IPS-20b (cell line): ENCODE measurements at regions not wholly inside any gene's neighbourhood (a gene's known extent, or its start where the extent isn't known, plus 50 kb on each side); places are given as distances from the start of the nearest gene placed in this dataset.
"Not testable (repeated sequence)": the region's sequence is repeated elsewhere in the genome, so short reads cannot be mapped to it uniquely, and the experiment has no call there.

Source experiments
- H3K27ac ChIP-seq: one replicate; pipeline ENCODE4 v1.5.1; 2013; ENCODE audit warnings: low read length
- H3K27me3 ChIP-seq: 2 replicates; pipeline ENCODE4 v1.6.1; 2013; ENCODE audit warnings: mild to moderate bottlenecking, low read length, inconsistent platforms; ENCODE audit not compliant: insufficient read depth
- H3K36me3 ChIP-seq: 2 replicates; pipeline ENCODE4 v1.6.1; 2013; ENCODE audit warnings: low read depth, mild to moderate bottlenecking, inconsistent platforms, low read length, moderate library complexity; ENCODE audit not compliant: insufficient read depth
- H3K4me1 ChIP-seq: 2 replicates; pipeline ENCODE4 v1.6.1; 2013; ENCODE audit warnings: mild to moderate bottlenecking, control low read depth, inconsistent platforms, low read length, moderate library complexity; ENCODE audit not compliant: insufficient read depth
- H3K4me3 ChIP-seq: 2 replicates; pipeline ENCODE4 v1.5.1; 2013; ENCODE audit warnings: mild to moderate bottlenecking, low read length, inconsistent platforms
- H3K9ac ChIP-seq: 2 replicates; pipeline ENCODE4 v1.6.1; 2013; ENCODE audit warnings: low read depth, mild to moderate bottlenecking, inconsistent platforms, low read length, moderate library complexity
- H3K9me3 ChIP-seq: 2 replicates; pipeline ENCODE4 v1.6.1; 2013; ENCODE audit warnings: mild to moderate bottlenecking, low read depth, low read length, inconsistent platforms; ENCODE audit not compliant: insufficient read depth

DNA sequence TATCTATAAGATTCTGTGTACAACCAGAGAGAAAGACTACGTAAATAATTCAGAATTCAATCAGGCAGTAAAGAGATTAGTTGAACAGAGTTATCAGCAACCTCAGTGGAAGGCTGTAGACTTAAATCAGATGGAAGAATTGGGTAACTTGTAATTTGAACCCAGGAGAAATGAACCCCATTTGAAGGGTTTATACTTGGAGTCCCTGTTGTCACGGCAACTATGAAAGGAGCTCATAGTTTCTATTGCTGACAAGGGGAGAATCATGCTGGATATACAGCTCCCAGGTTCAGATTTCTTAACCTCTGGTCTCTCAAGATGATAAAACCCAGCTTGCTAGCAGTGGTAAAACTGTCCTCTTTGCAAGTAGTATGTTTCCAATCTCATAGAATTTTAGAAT is 54.4 kb upstream of the BMP4 start:
- H3K9ac ChIP-seq: no peak overlapping the region
- H3K36me3 ChIP-seq: no peaks in the 10 kb centered on the region
- H3K4me1 ChIP-seq: no peaks in the 10 kb centered on the region
- H3K4me3 ChIP-seq: no peak overlapping the region
- no peaks in the 10 kb centered on the region for H3K9me3 ChIP-seq
- H3K27me3 ChIP-seq: no peaks in the 10 kb centered on the region
- no peak overlapping the region for H3K27ac ChIP-seq

DNA sequence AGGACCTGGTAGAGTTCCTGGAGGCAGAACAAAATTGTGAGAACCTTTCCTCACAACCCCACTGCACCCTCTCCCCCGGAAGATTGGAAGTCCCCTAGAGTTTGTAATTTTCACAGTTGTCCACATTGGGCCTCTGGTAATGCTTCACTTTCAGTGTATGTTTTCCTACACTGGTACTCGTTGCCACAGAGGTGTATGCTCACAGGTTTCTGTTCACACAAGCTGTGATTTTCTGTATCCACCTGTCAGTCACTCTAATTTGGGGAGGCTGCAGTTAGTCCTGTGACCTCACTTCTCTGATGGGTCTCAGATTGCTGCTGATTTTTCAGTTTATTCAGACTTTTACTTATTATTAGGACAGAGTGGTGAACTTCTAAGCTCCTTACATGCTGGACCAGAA is 66.4 kb upstream of the BMP4 start:
- no peak overlapping the region for H3K9ac ChIP-seq
- no peak overlapping the region for H3K4me3 ChIP-seq
- no peaks in the 10 kb centered on the region for H3K4me1 ChIP-seq
- no peaks in the 10 kb centered on the region for H3K27me3 ChIP-seq
- H3K36me3 ChIP-seq: no peaks in the 10 kb centered on the region
- no peak overlapping the region for H3K27ac ChIP-seq
- H3K9me3 ChIP-seq: no peaks in the 10 kb centered on the region; the same call in none of the 2 replicates

DNA sequence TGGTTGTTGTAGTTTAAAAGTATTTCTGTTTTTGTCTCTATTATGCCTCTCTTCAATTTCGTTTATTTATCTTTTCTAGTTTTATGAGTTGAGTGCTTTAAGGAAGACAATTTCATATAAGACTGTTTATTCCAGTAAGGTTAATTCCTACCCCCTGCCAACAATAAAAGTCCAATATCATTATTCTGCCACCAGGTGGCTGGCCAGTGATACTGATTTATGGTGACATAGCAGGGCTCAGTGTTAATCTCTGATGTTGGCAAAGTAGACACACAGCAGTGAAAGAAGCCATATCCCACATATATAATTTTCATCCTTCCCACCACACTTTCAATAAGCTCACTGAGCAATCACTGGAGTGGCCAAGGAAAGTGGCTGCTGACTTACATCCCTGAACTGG is 69.0 kb upstream of the BMP4 start:
- no peaks in the 10 kb centered on the region for H3K36me3 ChIP-seq
- H3K9ac ChIP-seq: no peak overlapping the region
- no peak overlapping the region for H3K27ac ChIP-seq
- no peaks in the 10 kb centered on the region for H3K4me1 ChIP-seq
- no peaks in the 10 kb centered on the region; the same call in 1 of the 2 replicates for H3K9me3 ChIP-seq
- H3K27me3 ChIP-seq: no peaks in the 10 kb centered on the region
- H3K4me3 ChIP-seq: no peak overlapping the region

DNA sequence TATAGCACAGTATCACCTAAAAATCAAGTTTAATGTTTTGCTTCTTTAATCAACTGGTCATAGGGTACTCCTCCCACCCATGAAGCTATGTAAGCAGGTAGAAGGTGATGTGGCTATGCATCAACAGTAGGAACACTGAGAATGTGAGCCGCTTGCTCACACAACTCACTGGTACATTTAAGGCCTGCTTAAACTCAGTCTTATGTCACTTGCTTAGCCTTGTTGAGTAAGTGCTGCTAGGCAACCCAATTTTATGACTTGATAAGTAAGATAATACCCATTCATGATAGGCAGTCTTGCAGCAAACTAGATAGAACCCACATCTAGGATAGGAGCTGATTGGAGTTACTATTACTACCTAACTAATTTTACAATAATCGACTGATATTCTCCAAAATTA is 70.0 kb upstream of the BMP4 start:
- no peaks in the 10 kb centered on the region for H3K36me3 ChIP-seq
- no peaks in the 10 kb centered on the region; the same call in 1 of the 2 replicates for H3K9me3 ChIP-seq
- H3K9ac ChIP-seq: no peak overlapping the region
- H3K27ac ChIP-seq: no peak overlapping the region
- no peak overlapping the region for H3K4me3 ChIP-seq
- no peaks in the 10 kb centered on the region for H3K4me1 ChIP-seq
- no peaks in the 10 kb centered on the region for H3K27me3 ChIP-seq

DNA sequence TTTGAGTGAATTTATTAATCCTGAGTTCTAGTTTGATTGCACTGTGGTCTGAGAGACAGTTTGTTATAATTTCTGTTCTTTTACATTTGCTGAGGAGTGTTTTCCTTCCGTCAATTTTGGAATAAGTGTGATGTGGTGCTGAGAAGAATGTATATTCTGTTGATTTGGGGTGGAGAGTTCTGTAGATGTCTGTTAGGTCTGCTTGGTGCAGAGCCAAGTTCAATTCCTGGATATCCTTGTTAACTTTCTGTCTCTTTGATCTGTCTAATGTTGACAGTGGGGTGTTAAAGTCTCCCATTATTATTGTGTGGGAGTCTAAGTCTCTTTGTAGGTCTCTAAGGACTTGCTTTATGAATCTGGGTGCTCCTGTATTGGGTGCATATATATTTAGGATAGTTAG is 74.4 kb upstream of the BMP4 start:
- not testable (repeated sequence) for H3K27me3 ChIP-seq, H3K4me3 ChIP-seq, H3K27ac ChIP-seq, H3K9ac ChIP-seq, H3K4me1 ChIP-seq, H3K36me3 ChIP-seq
- H3K9me3 ChIP-seq: peaks cover 26% of the 10 kb centered on the region

DNA sequence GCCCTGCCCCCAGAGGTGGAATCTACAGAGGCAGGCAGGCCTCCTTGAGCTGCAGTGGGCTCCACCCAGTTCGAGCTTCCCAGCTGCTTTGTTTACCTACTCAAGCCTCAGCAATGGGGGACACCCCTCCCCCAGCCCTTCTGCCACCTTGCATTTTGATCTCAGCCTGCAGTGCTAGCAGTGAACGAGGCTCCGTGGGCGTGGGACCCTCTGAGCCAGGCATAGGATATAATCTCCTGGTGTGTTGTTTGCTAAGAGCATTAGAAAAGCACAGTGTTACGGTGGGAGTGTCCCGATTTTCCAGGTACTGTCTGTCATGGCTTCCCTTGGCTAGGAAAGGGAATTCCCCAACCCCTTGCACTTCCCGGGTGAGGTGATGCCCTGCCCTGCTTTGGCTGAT is 76.7 kb upstream of the BMP4 start:
- peaks cover 28% of the 10 kb centered on the region for H3K9me3 ChIP-seq

DNA sequence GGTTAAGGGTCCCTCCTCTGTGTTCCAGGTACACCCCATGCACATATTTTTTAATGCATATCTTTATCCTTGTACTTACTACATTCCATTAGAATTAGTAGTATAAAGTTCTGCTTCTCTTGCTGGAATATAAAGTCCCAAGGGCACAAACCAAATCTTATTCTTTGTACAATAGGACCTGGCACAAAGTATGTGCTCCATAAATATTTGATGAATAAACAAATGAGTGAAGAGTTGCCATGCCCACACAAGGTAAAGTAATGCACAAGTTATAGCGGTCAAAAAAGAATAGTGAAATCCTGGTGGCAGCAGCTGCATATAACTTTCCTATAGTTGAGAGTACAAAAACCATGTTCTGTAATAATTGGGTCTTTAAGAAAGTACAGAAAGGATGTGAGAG is 82.1 kb upstream of the BMP4 start:
- Histone ChIP-seq H3K27me3 (no peaks in the 10 kb centered on the region), H3K27ac (no peak overlapping the region), H3K9me3 (peaks cover 23% of the 10 kb centered on the region), H3K9ac (no peak overlapping the region), H3K4me3 (no peak overlapping the region), H3K36me3 (no peaks in the 10 kb centered on the region), H3K4me1 (no peaks in the 10 kb centered on the region)

More for the DNA sequence above, 76.7 kb upstream of the BMP4 start:
- H3K9ac ChIP-seq, H3K27ac ChIP-seq, H3K27me3 ChIP-seq, H3K4me1 ChIP-seq, H3K36me3 ChIP-seq, H3K4me3 ChIP-seq: not testable (repeated sequence)

DNA sequence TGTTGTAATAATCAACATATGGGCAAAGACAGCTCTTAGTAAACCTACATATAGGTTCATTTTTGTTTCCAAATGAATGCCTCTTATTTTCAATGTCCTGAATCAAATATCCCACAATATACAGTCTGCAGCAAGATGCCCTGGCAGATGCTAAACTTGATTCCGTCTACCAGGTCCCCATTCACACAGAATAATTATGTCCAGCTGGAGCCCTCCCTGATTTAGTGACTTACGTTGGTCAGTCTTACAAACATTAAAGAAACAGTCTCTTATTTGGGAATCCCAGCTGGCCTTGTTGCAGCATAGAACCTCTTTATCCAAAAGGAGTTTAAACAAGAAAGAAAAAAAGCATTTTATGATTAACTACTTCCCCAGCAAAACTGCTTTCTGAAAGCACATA is 82.7 kb upstream of the BMP4 start:
- H3K36me3 ChIP-seq: no peaks in the 10 kb centered on the region
- no peak overlapping the region for H3K9ac ChIP-seq
- no peak overlapping the region for H3K27ac ChIP-seq
- no peaks in the 10 kb centered on the region for H3K4me1 ChIP-seq
- peaks cover 19% of the 10 kb centered on the region for H3K9me3 ChIP-seq
- H3K4me3 ChIP-seq: no peak overlapping the region
- H3K27me3 ChIP-seq: no peaks in the 10 kb centered on the region

DNA sequence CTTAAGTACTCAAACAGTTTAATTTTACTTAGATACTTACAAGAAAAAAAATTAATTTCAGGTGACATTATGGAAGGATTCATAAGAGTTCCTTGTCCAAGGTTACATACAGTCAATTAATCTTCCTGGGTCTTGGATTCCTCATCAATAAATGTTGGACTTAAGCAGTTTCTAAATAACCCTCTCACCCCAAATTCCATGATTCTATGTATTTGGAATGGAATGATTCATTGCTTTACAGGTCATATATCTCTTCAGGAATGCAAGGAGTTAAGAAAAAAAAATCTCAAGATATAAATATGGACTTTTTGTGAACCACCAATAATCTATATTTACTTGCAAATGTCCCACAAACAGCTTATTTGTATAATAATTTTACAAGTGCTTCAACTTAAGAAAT is 84.2 kb upstream of the BMP4 start:
- Histone ChIP-seq H3K27me3 (no peaks in the 10 kb centered on the region), H3K4me3 (no peak overlapping the region), H3K36me3 (no peaks in the 10 kb centered on the region), H3K27ac (no peak overlapping the region), H3K9me3 (peaks cover 4% of the 10 kb centered on the region; the same call in 1 of the 2 replicates), H3K9ac (no peak overlapping the region), H3K4me1 (no peaks in the 10 kb centered on the region)

DNA sequence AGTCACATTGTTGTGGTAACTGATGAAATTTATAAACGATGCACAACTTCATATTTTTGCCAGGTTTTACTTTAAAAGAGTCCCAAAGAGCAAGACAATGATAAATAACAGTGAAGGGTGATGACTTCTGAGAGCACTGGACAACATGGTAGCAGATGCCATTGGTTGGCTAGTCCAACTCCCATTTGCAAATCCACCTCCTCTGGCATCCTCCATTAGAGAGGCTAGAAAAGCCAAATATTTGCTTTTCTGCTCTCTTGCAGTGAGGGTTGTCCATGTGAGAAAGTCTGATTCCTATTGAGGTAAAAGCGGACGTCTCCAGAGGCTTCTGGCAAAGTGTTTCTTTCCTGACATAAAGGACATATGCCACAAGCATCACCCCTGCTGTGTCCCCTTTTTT is 89.6 kb upstream of the BMP4 start:
- no peak overlapping the region for H3K9ac ChIP-seq
- H3K27me3 ChIP-seq: no peaks in the 10 kb centered on the region
- H3K9me3 ChIP-seq: no peaks in the 10 kb centered on the region
- H3K4me1 ChIP-seq: no peaks in the 10 kb centered on the region
- no peak overlapping the region for H3K27ac ChIP-seq
- H3K36me3 ChIP-seq: no peaks in the 10 kb centered on the region
- H3K4me3 ChIP-seq: no peak overlapping the region

DNA sequence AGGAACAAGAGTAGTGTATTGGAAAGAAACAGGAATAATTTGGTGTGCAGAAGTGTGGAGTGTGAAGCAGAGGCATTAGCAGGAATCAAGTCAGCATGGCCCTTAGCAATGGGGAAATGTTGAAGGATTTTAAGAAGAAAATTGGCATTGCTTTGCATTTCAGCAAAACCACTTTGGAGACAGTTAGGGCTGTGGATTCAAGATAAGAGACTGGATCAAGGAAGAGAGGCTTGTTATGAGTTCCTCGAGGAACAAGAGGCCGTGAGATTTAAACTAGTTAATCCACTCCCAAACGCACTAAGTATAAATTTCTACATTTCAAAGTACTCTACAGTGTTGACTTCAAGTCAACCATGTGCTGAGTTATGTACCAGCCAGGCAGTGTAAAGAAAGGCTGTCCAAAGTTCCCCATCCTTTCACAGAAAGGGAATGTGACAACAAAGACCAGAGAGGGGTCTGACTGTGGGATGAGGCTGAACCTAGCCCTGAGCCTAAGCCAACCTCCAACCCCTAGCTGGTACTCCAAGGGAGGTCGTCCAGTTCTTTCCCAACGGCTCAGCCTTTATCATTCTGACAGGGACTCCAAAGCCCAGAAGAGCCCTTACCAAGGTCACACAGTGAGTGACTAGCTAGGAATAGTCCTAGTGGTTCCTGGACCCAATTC is 91.2 kb upstream of the BMP4 start:
- Histone ChIP-seq H3K4me3 (no peak overlapping the region), H3K27me3 (no peaks in the 10 kb centered on the region), H3K9me3 (no peaks in the 10 kb centered on the region), H3K4me1 (no peaks in the 10 kb centered on the region), H3K27ac (no peak overlapping the region), H3K36me3 (no peaks in the 10 kb centered on the region), H3K9ac (no peak overlapping the region)

DNA sequence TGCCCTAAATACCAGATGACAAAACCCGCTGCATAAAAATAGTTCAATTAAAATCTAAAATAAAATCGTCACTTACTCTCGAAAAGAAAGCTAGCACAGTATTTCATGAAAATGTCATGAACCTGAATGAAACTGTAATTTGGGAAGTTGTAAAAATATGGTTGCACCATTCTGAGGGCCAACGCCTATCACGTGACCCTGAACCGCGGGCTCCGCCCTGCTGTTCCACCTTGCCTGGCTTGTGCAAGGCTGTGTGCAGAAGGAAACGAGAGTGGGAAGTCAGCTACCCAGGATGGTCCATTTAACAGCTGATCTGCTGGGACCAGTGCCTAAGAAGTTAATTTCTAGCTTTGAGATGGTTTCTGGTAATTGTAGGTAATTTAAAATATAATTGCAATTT is 91.7 kb upstream of the BMP4 start:
- H3K27me3 ChIP-seq: no peaks in the 10 kb centered on the region
- H3K4me1 ChIP-seq: no peaks in the 10 kb centered on the region
- H3K4me3 ChIP-seq: no peak overlapping the region
- no peak overlapping the region for H3K27ac ChIP-seq
- no peak overlapping the region for H3K9ac ChIP-seq
- H3K9me3 ChIP-seq: no peaks in the 10 kb centered on the region
- H3K36me3 ChIP-seq: no peaks in the 10 kb centered on the region
